Ecto neural progenitor cell (in vitro differentiated cells): ENCODE measurements at regions not wholly inside any gene's neighbourhood (a gene's known extent, or its start where the extent isn't known, plus 50 kb on each side); places are given as distances from the start of the nearest gene placed in this dataset.

Experiments used
- DNase-seq: peaks from one replicate; pipeline ENCODE4 v3.0.0-alpha.2; 2018; ENCODE audit warnings: low spot score

- no peak for DNase-seq
Measured at GRCh38 chr1:60126723-60127122, 53.2 kb upstream of the C1orf87 start.
